Pancreas (tissue), 10 donors: ENCODE measurements at regions not wholly inside any gene's neighbourhood (a gene's known extent, or its start where the extent isn't known, plus 50 kb on each side); places are given as distances from the start of the nearest gene placed in this dataset.
A peak's percentile ranks its signal among the peaks of the same experiment; 100 is the strongest.

ENCODE experiments used
- ATAC-seq, 4 donors: fragments of 200-7000 bp; cut with Tn5 transposase; one replicate each; pipeline versions ENCODE4 v1.8.0 to v1.9.1; 2020; ENCODE audit warnings: mild to moderate bottlenecking in 4 of 4, moderate library complexity in 4 of 4
- DNase-seq, 6 donors: peaks; one replicate each; pipeline ENCODE4 v3.0.0-alpha.2; 2020
- FAIRE-seq: peaks from 2 replicates; lab custom pipeline; 2012; peaks lifted over from hg19 to GRCh38; lab: Jason Lieb, UNC
- H3K27ac ChIP-seq, 4 donors: fragments of 200-600 bp; sonication (generic); 1 replicate in 3 of 4; 2 replicates in 1 of 4; pipeline versions ENCODE4 v1.5.0 to v1.8.0; 2020
- H3K27me3 ChIP-seq, 4 donors: fragments of 200-600 bp; one replicate each; pipeline ENCODE4 v1.8.0; 2021
- H3K36me3 ChIP-seq, 3 donors: fragments of 200-600 bp; sonication (generic) in 1 of 3; one replicate each; pipeline versions ENCODE4 v1.5.0 to v1.8.0; 2020 to 2021
- H3K4me1 ChIP-seq, 3 donors: fragments of 200-600 bp; one replicate each; pipeline ENCODE4 v1.8.0; 2021
- H3K4me3 ChIP-seq, 4 donors: fragments of 200-600 bp; sonication (generic) in 2 of 4; one replicate each; pipeline versions ENCODE4 v1.5.0 to v1.8.0; 2020 to 2021
- H3K9me3 ChIP-seq, 4 donors: fragments of 200-600 bp; one replicate each; pipeline ENCODE4 v1.8.0; 2021
- CTCF ChIP-seq, 4 donors: fragments of 200-600 bp; sonication (generic) in 3 of 4; IDR thresholded peaks; one replicate each; pipeline versions ENCODE4 v1.5.0 to v1.8.0; 2021; ENCODE audit warnings: antibody characterized with exemption in 4 of 4
- WGBS, 2 donors: extraction: QIAGEN DNeasy Blood & Tissue Kit; methylation state at CpG; one replicate each; pipeline ENCODE4 v1.1.7; 2013; 5-methylcytosine and 5-hydroxymethylcytosine counted together
- intact Hi-C, 3 donors: fragments of 100-400 bp; cut with DNase I; formaldehyde crosslinking; loops; one replicate each; pipeline versions ENCODE4 v1.11.1 to v1.14.2; 2022
- donor health status: healthy with polysubstance abuse.
- donor health status: DM: no; HTN: no; CAD: no; lungs with moderate emphysema.
- donor health status: DM: no; HTN: no; CAD: no.
- donor health status: control.
- donor health status: control.
- donor health status: Bipolar disorder and iron deficiency.
- donor health status: DM: yes; HTN: yes; CAD: no.
- donor health status: DM: no; HTN: no; CAD: no.
- donor health status: DM: no; HTN: no; CAD: no.
- donor health status: DM: yes; HTN: yes; CAD: no.

GRCh38 chr6:51495610-51496396 is 591.6 kb downstream of the PKHD1 start:
- DNase-seq: no peak
- no peak for FAIRE-seq
- Histone ChIP-seq H3K4me3 (no peak overlapping the region), H3K27me3 (no peaks in the 10 kb centered on the region), H3K4me1 (peaks cover 0 to 6% (median 0%) of the 10 kb centered on the region in 3 donors), H3K36me3 (no peaks in the 10 kb centered on the region), H3K9me3 (no peaks in the 10 kb centered on the region), H3K27ac (peak overlapping the region in 2 of 4 donors; percentile 42 to 50)
- no peak for TF ChIP-seq CTCF (IDR thresholded peaks at IDR 0.05)
- WGBS, 2 donors: 60 to 66% methylated on average over 3 of the region's 3 CpGs
- peak in 3 of 4 donors; percentile 38 to 41 (median 40) for ATAC-seq
- intact Hi-C loops: no loop called here

- no peak for TF ChIP-seq CTCF (IDR thresholded peaks at IDR 0.05)
- ATAC-seq: no peak
- H3K27ac ChIP-seq: no peak overlapping the region
- H3K36me3 ChIP-seq: no peaks in the 10 kb centered on the region
- 36 to 41% methylated on average over 1 of the region's 1 CpG for WGBS, 2 donors
- no peaks in the 10 kb centered on the region for H3K27me3 ChIP-seq
- FAIRE-seq: no peak
- H3K4me3 ChIP-seq: no peak overlapping the region
- no peaks in the 10 kb centered on the region for H3K9me3 ChIP-seq
- H3K4me1 ChIP-seq: no peaks in the 10 kb centered on the region
- intact Hi-C loops: no loop called here
- no peak for DNase-seq
Measured at GRCh38 chr6:51502996-51503395, 584.4 kb downstream of the PKHD1 start.

- TF ChIP-seq CTCF (IDR thresholded peaks at IDR 0.05): no peak
- no peaks in the 10 kb centered on the region for H3K27me3 ChIP-seq
- H3K36me3 ChIP-seq: no peaks in the 10 kb centered on the region
- DNase-seq (no peak), FAIRE-seq (no peak), ATAC-seq (no peak)
- intact Hi-C loops: no loop called here
- H3K27ac ChIP-seq: no peak overlapping the region
- no peak overlapping the region for H3K4me3 ChIP-seq
- H3K4me1 ChIP-seq: no peaks in the 10 kb centered on the region
- no peaks in the 10 kb centered on the region for H3K9me3 ChIP-seq
Measured at GRCh38 chr6:51505434-51505833, 582.0 kb downstream of the PKHD1 start.

DNA sequence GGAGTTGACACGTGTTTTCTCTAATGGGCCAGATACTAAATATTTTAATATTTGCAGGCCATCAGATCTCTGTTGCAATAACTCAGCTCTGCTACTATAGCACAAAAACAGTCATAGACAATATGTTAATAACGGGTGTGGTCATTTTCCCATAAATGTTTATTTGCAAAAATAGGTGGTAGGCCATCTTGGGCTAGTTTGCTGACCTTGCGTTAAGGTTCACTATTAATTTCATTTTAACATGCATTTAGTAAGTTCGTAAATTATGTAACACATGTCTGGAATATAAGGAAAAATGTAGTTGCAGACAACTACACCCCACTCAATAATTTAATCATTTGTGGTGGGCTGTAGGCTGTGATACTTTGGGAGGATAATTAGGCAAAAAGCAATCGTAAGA is 577.8 kb downstream of the PKHD1 start:
- TF ChIP-seq CTCF (IDR thresholded peaks at IDR 0.05): no peak
- no peaks in the 10 kb centered on the region for H3K4me1 ChIP-seq
- no peak overlapping the region for H3K27ac ChIP-seq
- intact Hi-C loops: no loop called here
- DNase-seq: no peak
- H3K4me3 ChIP-seq: no peak overlapping the region
- ATAC-seq: no peak
- no peak for FAIRE-seq
- H3K27me3 ChIP-seq: no peaks in the 10 kb centered on the region
- H3K9me3 ChIP-seq: no peaks in the 10 kb centered on the region
- no peaks in the 10 kb centered on the region for H3K36me3 ChIP-seq
- 64 to 80% methylated on average over 5 of the region's 5 CpGs for WGBS, 2 donors

- ATAC-seq: no peak
- intact Hi-C loops: no loop called here
Measured at GRCh38 chr6:51511081-51511480, 576.3 kb downstream of the PKHD1 start.

More at GRCh38 chr6:51511081-51511480, 576.3 kb downstream of the PKHD1 start:
- H3K9me3 ChIP-seq: no peaks in the 10 kb centered on the region
- H3K27me3 ChIP-seq: no peaks in the 10 kb centered on the region
- TF ChIP-seq CTCF (IDR thresholded peaks at IDR 0.05): no peak
- FAIRE-seq: no peak
- no peak for DNase-seq
- no peaks in the 10 kb centered on the region for H3K4me1 ChIP-seq
- no peak overlapping the region for H3K27ac ChIP-seq
- no peaks in the 10 kb centered on the region for H3K36me3 ChIP-seq
- no peak overlapping the region for H3K4me3 ChIP-seq
